ENCODE measurements at regions not wholly inside any gene's neighbourhood (a gene's known extent, or its start where the extent isn't known, plus 50 kb on each side); places are given as distances from the start of the nearest gene placed in this dataset.
"Not testable (repeated sequence)": the region's sequence is repeated elsewhere in the genome, so short reads cannot be mapped to it uniquely, and the experiment has no call there.

- no peak for DNase-seq
- no peak overlapping the region for H2BK15ac ChIP-seq (replicated peaks; ENCODE audit: low read depth)
- no peak overlapping the region for H4K5ac ChIP-seq (ENCODE audit: low read length)
- H3K23ac ChIP-seq (ENCODE audit: low read length): no peak overlapping the region
- no peaks in the 10 kb centered on the region for H3K27me3 ChIP-seq (ENCODE audit: insufficient read depth, low read length, poor library complexity)
- H3K4me2 ChIP-seq (ENCODE audit: low read length): no peak overlapping the region
- H4K8ac ChIP-seq (ENCODE audit: low read depth, low read length): no peak overlapping the region
- H2BK120ac ChIP-seq (ENCODE audit: low read depth, low read length): no peak overlapping the region
- no peaks in the 10 kb centered on the region for H3K79me2 ChIP-seq (ENCODE audit: control insufficient read depth, insufficient read depth, low read length)
- H2BK5ac ChIP-seq (ENCODE audit: low read length): no peak overlapping the region
- no peak overlapping the region for H2AK5ac ChIP-seq (ENCODE audit: low read length)
- WGBS (ENCODE audit: extremely low coverage, insufficient coverage, low lambda C conversion rate): no CpG with 5 or more reads among the region's 3 CpGs
- no peak overlapping the region for H3K27ac ChIP-seq (ENCODE audit: low read depth, low read length)
- no peaks in the 10 kb centered on the region for H3K36me3 ChIP-seq (ENCODE audit: control insufficient read depth, insufficient read depth, low read length)
- H3K4ac ChIP-seq (ENCODE audit: low read depth, low read length): no peak overlapping the region
- H3K56ac ChIP-seq (ENCODE audit: low read length): no peak overlapping the region
- no peak overlapping the region for H3K4me3 ChIP-seq (ENCODE audit: low read length)
- no peaks in the 10 kb centered on the region for H3K79me1 ChIP-seq (ENCODE audit: low read length)
- H3K4me1 ChIP-seq (ENCODE audit: control insufficient read depth, low read depth, low read length): no peaks in the 10 kb centered on the region
- H3K18ac ChIP-seq (ENCODE audit: low read length): no peak overlapping the region
- H3K9ac ChIP-seq (ENCODE audit: low read length): no peak overlapping the region
Measured at GRCh38 chr1:43108080-43108479, 64.0 kb downstream of the EBNA1BP2 start.

GRCh38 chr1:43107664-43108063 is 64.4 kb downstream of the EBNA1BP2 start:
- no peak overlapping the region for H3K23ac ChIP-seq (ENCODE audit: low read length)
- H3K56ac ChIP-seq (ENCODE audit: low read length): no peak overlapping the region
- no peaks in the 10 kb centered on the region for H3K36me3 ChIP-seq (ENCODE audit: control insufficient read depth, insufficient read depth, low read length)
- no peak overlapping the region for H3K4ac ChIP-seq (ENCODE audit: low read depth, low read length)
- no peak overlapping the region for H3K4me2 ChIP-seq (ENCODE audit: low read length)
- no peak overlapping the region for H2BK120ac ChIP-seq (ENCODE audit: low read depth, low read length)
- H3K4me3 ChIP-seq (ENCODE audit: low read length): no peak overlapping the region
- H4K8ac ChIP-seq (ENCODE audit: low read depth, low read length): no peak overlapping the region
- WGBS (ENCODE audit: extremely low coverage, insufficient coverage, low lambda C conversion rate): no CpG with 5 or more reads among the region's 19 CpGs
- no peak for DNase-seq
- H3K9ac ChIP-seq (ENCODE audit: low read length): no peak overlapping the region
- H2BK5ac ChIP-seq (ENCODE audit: low read length): no peak overlapping the region
- H3K79me2 ChIP-seq (ENCODE audit: control insufficient read depth, insufficient read depth, low read length): no peaks in the 10 kb centered on the region
- no peak overlapping the region for H4K5ac ChIP-seq (ENCODE audit: low read length)
- no peak overlapping the region for H2AK5ac ChIP-seq (ENCODE audit: low read length)
- no peak overlapping the region for H2BK15ac ChIP-seq (replicated peaks; ENCODE audit: low read depth)
- H3K4me1 ChIP-seq (ENCODE audit: control insufficient read depth, low read depth, low read length): no peaks in the 10 kb centered on the region
- H3K27ac ChIP-seq (ENCODE audit: low read depth, low read length): no peak overlapping the region
- no peak overlapping the region for H3K18ac ChIP-seq (ENCODE audit: low read length)
- no peaks in the 10 kb centered on the region for H3K27me3 ChIP-seq (ENCODE audit: insufficient read depth, low read length, poor library complexity)
- no peaks in the 10 kb centered on the region for H3K79me1 ChIP-seq (ENCODE audit: low read length)

- Histone ChIP-seq H3K4me2 (ENCODE audit: low read length) (no peak overlapping the region), H4K5ac (ENCODE audit: low read length) (no peak overlapping the region), H3K9ac (ENCODE audit: low read length) (no peak overlapping the region), H3K79me2 (ENCODE audit: control insufficient read depth, insufficient read depth, low read length) (no peaks in the 10 kb centered on the region), H3K18ac (ENCODE audit: low read length) (no peak overlapping the region), H4K8ac (ENCODE audit: low read depth, low read length) (no peak overlapping the region), H2BK15ac (replicated peaks; ENCODE audit: low read depth) (no peak overlapping the region), H3K23ac (ENCODE audit: low read length) (no peak overlapping the region), H2BK120ac (ENCODE audit: low read depth, low read length) (no peak overlapping the region), H3K4ac (ENCODE audit: low read depth, low read length) (no peak overlapping the region), H3K27ac (ENCODE audit: low read depth, low read length) (no peak overlapping the region), H2AK5ac (ENCODE audit: low read length) (no peak overlapping the region), H3K36me3 (ENCODE audit: control insufficient read depth, insufficient read depth, low read length) (no peaks in the 10 kb centered on the region), H3K27me3 (ENCODE audit: insufficient read depth, low read length, poor library complexity) (no peaks in the 10 kb centered on the region), H3K4me3 (ENCODE audit: low read length) (no peak overlapping the region), H2BK5ac (ENCODE audit: low read length) (no peak overlapping the region), H3K79me1 (ENCODE audit: low read length) (no peaks in the 10 kb centered on the region), H3K4me1 (ENCODE audit: control insufficient read depth, low read depth, low read length) (no peaks in the 10 kb centered on the region), H3K56ac (ENCODE audit: low read length) (no peak overlapping the region)
- DNase-seq: no peak
- no CpG with 5 or more reads among the region's 3 CpGs for WGBS (ENCODE audit: extremely low coverage, insufficient coverage, low lambda C conversion rate)
Measured at GRCh38 chr1:43104027-43104763, 67.9 kb downstream of the EBNA1BP2 start.

- Histone ChIP-seq H3K4me1 (ENCODE audit: control insufficient read depth, low read depth, low read length) (no peaks in the 10 kb centered on the region), H3K36me3 (ENCODE audit: control insufficient read depth, insufficient read depth, low read length) (no peaks in the 10 kb centered on the region), H3K4me3 (ENCODE audit: low read length) (no peak overlapping the region), H3K4me2 (ENCODE audit: low read length) (no peak overlapping the region), H4K8ac (ENCODE audit: low read depth, low read length) (no peak overlapping the region), H3K18ac (ENCODE audit: low read length) (no peak overlapping the region), H3K27ac (ENCODE audit: low read depth, low read length) (no peak overlapping the region), H2AK5ac (ENCODE audit: low read length) (no peak overlapping the region), H2BK120ac (ENCODE audit: low read depth, low read length) (no peak overlapping the region), H3K27me3 (ENCODE audit: insufficient read depth, low read length, poor library complexity) (no peaks in the 10 kb centered on the region), H3K9ac (ENCODE audit: low read length) (no peak overlapping the region), H2BK5ac (ENCODE audit: low read length) (no peak overlapping the region), H3K4ac (ENCODE audit: low read depth, low read length) (no peak overlapping the region), H3K79me1 (ENCODE audit: low read length) (no peaks in the 10 kb centered on the region), H4K5ac (ENCODE audit: low read length) (no peak overlapping the region), H3K23ac (ENCODE audit: low read length) (no peak overlapping the region), H3K56ac (ENCODE audit: low read length) (no peak overlapping the region), H3K79me2 (ENCODE audit: control insufficient read depth, insufficient read depth, low read length) (no peaks in the 10 kb centered on the region), H2BK15ac (replicated peaks; ENCODE audit: low read depth) (no peak overlapping the region)
- no CpG with 5 or more reads among the region's 2 CpGs for WGBS (ENCODE audit: extremely low coverage, insufficient coverage, low lambda C conversion rate)
- DNase-seq: no peak
Measured at GRCh38 chr1:43101061-43101460, 71.0 kb downstream of the EBNA1BP2 start.

GRCh38 chr1:43098200-43098599 is 73.9 kb downstream of the EBNA1BP2 start:
- Histone ChIP-seq H3K79me1 (ENCODE audit: low read length) (no peaks in the 10 kb centered on the region), H2AK5ac (ENCODE audit: low read length) (no peak overlapping the region), H3K18ac (ENCODE audit: low read length) (no peak overlapping the region), H3K4me1 (ENCODE audit: control insufficient read depth, low read depth, low read length) (no peaks in the 10 kb centered on the region), H3K23ac (ENCODE audit: low read length) (no peak overlapping the region), H2BK5ac (ENCODE audit: low read length) (no peak overlapping the region), H4K8ac (ENCODE audit: low read depth, low read length) (no peak overlapping the region), H2BK15ac (replicated peaks; ENCODE audit: low read depth) (no peak overlapping the region), H3K79me2 (ENCODE audit: control insufficient read depth, insufficient read depth, low read length) (no peaks in the 10 kb centered on the region), H3K36me3 (ENCODE audit: control insufficient read depth, insufficient read depth, low read length) (no peaks in the 10 kb centered on the region), H3K4ac (ENCODE audit: low read depth, low read length) (no peak overlapping the region), H3K9ac (ENCODE audit: low read length) (no peak overlapping the region), H4K5ac (ENCODE audit: low read length) (no peak overlapping the region), H3K4me3 (ENCODE audit: low read length) (no peak overlapping the region), H3K27me3 (ENCODE audit: insufficient read depth, low read length, poor library complexity) (no peaks in the 10 kb centered on the region), H3K4me2 (ENCODE audit: low read length) (no peak overlapping the region), H3K56ac (ENCODE audit: low read length) (no peak overlapping the region), H3K27ac (ENCODE audit: low read depth, low read length) (no peak overlapping the region), H2BK120ac (ENCODE audit: low read depth, low read length) (no peak overlapping the region)
- no peak for DNase-seq
- WGBS (ENCODE audit: extremely low coverage, insufficient coverage, low lambda C conversion rate): no CpG with 5 or more reads among the region's 2 CpGs

GRCh38 chr1:43096528-43096927 is 75.6 kb downstream of the EBNA1BP2 start:
- H2AK5ac ChIP-seq (ENCODE audit: low read length); H3K36me3 ChIP-seq (ENCODE audit: control insufficient read depth, insufficient read depth, low read length); H3K79me2 ChIP-seq (ENCODE audit: control insufficient read depth, insufficient read depth, low read length); H3K27ac ChIP-seq (ENCODE audit: low read depth, low read length); H4K8ac ChIP-seq (ENCODE audit: low read depth, low read length); H3K23ac ChIP-seq (ENCODE audit: low read length); H2BK15ac ChIP-seq (replicated peaks; ENCODE audit: low read depth); H3K56ac ChIP-seq (ENCODE audit: low read length); H3K9ac ChIP-seq (ENCODE audit: low read length); H3K79me1 ChIP-seq (ENCODE audit: low read length); H3K18ac ChIP-seq (ENCODE audit: low read length); H3K4ac ChIP-seq (ENCODE audit: low read depth, low read length); H2BK120ac ChIP-seq (ENCODE audit: low read depth, low read length); H3K4me2 ChIP-seq (ENCODE audit: low read length); H3K4me1 ChIP-seq (ENCODE audit: control insufficient read depth, low read depth, low read length); H3K27me3 ChIP-seq (ENCODE audit: insufficient read depth, low read length, poor library complexity); H2BK5ac ChIP-seq (ENCODE audit: low read length); H4K5ac ChIP-seq (ENCODE audit: low read length); H3K4me3 ChIP-seq (ENCODE audit: low read length); DNase-seq: not testable (repeated sequence)
- no CpG with 5 or more reads among the region's 3 CpGs for WGBS (ENCODE audit: extremely low coverage, insufficient coverage, low lambda C conversion rate)
